A673 (cell line): ENCODE measurements at regions not wholly inside any gene's neighbourhood (a gene's known extent, or its start where the extent isn't known, plus 50 kb on each side); places are given as distances from the start of the nearest gene placed in this dataset.

Experiments
- CTCF ChIP-seq: fragments of 300-800, 200-600 bp; sonication (generic); conservative IDR thresholded peaks from 2 replicates; pipeline ENCODE4 v1.5.1; 2017; ENCODE audit warnings: low read depth, mild to moderate bottlenecking, antibody characterized with exemption, low read length, moderate library complexity, mixed read lengths
- EZH2 ChIP-seq: fragments of 200-600 bp; sonication (generic); IDR thresholded peaks from 2 replicates; pipeline ENCODE4 v1.6.1; 2017; ENCODE audit warnings: borderline replicate concordance, low read depth, mild to moderate bottlenecking, mixed read lengths, antibody characterized with exemption, low read length; ENCODE audit not compliant: poor library complexity, severe bottlenecking

GRCh38 chr4:14233126-14233525, 605.6 kb upstream of the BOD1L1 start:
- no peak for TF ChIP-seq EZH2
- TF ChIP-seq CTCF, result no peak
